Spinal cord (tissue), 9 donors: ENCODE measurements at regions not wholly inside any gene's neighbourhood (a gene's known extent, or its start where the extent isn't known, plus 50 kb on each side); places are given as distances from the start of the nearest gene placed in this dataset.

ENCODE experiments used
- DNase-seq, 6 donors: peaks; one replicate each; pipeline versions ENCODE4 v3.0.0 to v3.0.0-alpha.2; 2013 to 2015; ENCODE audit warnings: low spot score in 6 of 6, low read depth in 4 of 6
- H3K27ac ChIP-seq: one replicate; pipeline ENCODE4 v1.5.1; 2013; ENCODE audit warnings: low read depth, low read length, control low read depth
- H3K27me3 ChIP-seq: one replicate; pipeline ENCODE4 v1.6.1; 2013; ENCODE audit warnings: low read length; ENCODE audit not compliant: control insufficient read depth, insufficient read depth
- H3K36me3 ChIP-seq: one replicate; pipeline ENCODE4 v1.6.1; 2013; ENCODE audit warnings: low read length; ENCODE audit not compliant: control insufficient read depth, insufficient read depth
- H3K4me1 ChIP-seq: one replicate; pipeline ENCODE4 v1.6.1; 2013; ENCODE audit warnings: low read length; ENCODE audit not compliant: control insufficient read depth, insufficient read depth
- H3K4me3 ChIP-seq: one replicate; pipeline ENCODE4 v1.5.1; 2013; ENCODE audit warnings: low read depth, low read length, control low read depth
- H3K9me3 ChIP-seq: one replicate; pipeline ENCODE4 v1.6.1; 2013; ENCODE audit warnings: low read length; ENCODE audit not compliant: control insufficient read depth, insufficient read depth
- WGBS: methylation state at CpG from one replicate; pipeline ENCODE4 v1.1.5; 2013; ENCODE audit warnings: missing lambda C conversion rate; ENCODE audit not compliant: insufficient coverage; 5-methylcytosine and 5-hydroxymethylcytosine counted together
- donor health status: healthy.

GRCh38 chr20:54323227-54323734, 115.4 kb downstream of the PFDN4 start:
- Histone ChIP-seq H3K36me3 (no peaks in the 10 kb centered on the region), H3K9me3 (no peaks in the 10 kb centered on the region), H3K27ac (no peak overlapping the region), H3K27me3 (no peaks in the 10 kb centered on the region), H3K4me1 (no peaks in the 10 kb centered on the region), H3K4me3 (no peak overlapping the region)
- no CpG with 5 or more reads among the region's 2 CpGs for WGBS
- DNase-seq: no peak

GRCh38 chr20:54324041-54324440, 116.2 kb downstream of the PFDN4 start:
- Histone ChIP-seq H3K27me3 (no peaks in the 10 kb centered on the region), H3K4me1 (no peaks in the 10 kb centered on the region), H3K9me3 (no peaks in the 10 kb centered on the region), H3K36me3 (no peaks in the 10 kb centered on the region), H3K27ac (no peak overlapping the region), H3K4me3 (no peak overlapping the region)
- 95% methylated on average over 2 of the region's 4 CpGs for WGBS
- no peak for DNase-seq

- H3K27ac ChIP-seq: no peak overlapping the region
- no peaks in the 10 kb centered on the region for H3K36me3 ChIP-seq
- no peaks in the 10 kb centered on the region for H3K27me3 ChIP-seq
- no CpG with 5 or more reads among the region's 3 CpGs for WGBS
- no peak for DNase-seq
- no peaks in the 10 kb centered on the region for H3K9me3 ChIP-seq
- no peaks in the 10 kb centered on the region for H3K4me1 ChIP-seq
- no peak overlapping the region for H3K4me3 ChIP-seq
These were observed 116.9 kb downstream of the PFDN4 start for GRCh38 chr20:54324652-54325285.

GRCh38 chr20:54335299-54335698, 127.4 kb downstream of the PFDN4 start:
- H3K9me3 ChIP-seq: no peaks in the 10 kb centered on the region
- H3K27ac ChIP-seq: no peak overlapping the region
- H3K4me1 ChIP-seq: no peaks in the 10 kb centered on the region
- no CpG with 5 or more reads among the region's 2 CpGs for WGBS
- no peak for DNase-seq
- H3K36me3 ChIP-seq: no peaks in the 10 kb centered on the region
- no peak overlapping the region for H3K4me3 ChIP-seq
- no peaks in the 10 kb centered on the region for H3K27me3 ChIP-seq

- Histone ChIP-seq H3K27ac (no peak overlapping the region), H3K27me3 (no peaks in the 10 kb centered on the region), H3K9me3 (no peaks in the 10 kb centered on the region), H3K4me1 (no peaks in the 10 kb centered on the region), H3K36me3 (no peaks in the 10 kb centered on the region), H3K4me3 (no peak overlapping the region)
- WGBS: no CpG with 5 or more reads among the region's 1 CpG
- DNase-seq: no peak
These were observed 129.3 kb downstream of the PFDN4 start for GRCh38 chr20:54337144-54337543.

GRCh38 chr20:54339093-54339492, 131.2 kb downstream of the PFDN4 start:
- 81% methylated on average over 5 of the region's 7 CpGs for WGBS
- H3K4me1 ChIP-seq: no peaks in the 10 kb centered on the region
- H3K27ac ChIP-seq: no peak overlapping the region
- H3K36me3 ChIP-seq: no peaks in the 10 kb centered on the region
- no peak overlapping the region for H3K4me3 ChIP-seq
- no peaks in the 10 kb centered on the region for H3K9me3 ChIP-seq
- no peak for DNase-seq
- H3K27me3 ChIP-seq: no peaks in the 10 kb centered on the region

- no peak for DNase-seq
- Histone ChIP-seq H3K9me3 (no peaks in the 10 kb centered on the region), H3K27ac (no peak overlapping the region), H3K36me3 (no peaks in the 10 kb centered on the region), H3K4me3 (no peak overlapping the region), H3K4me1 (no peaks in the 10 kb centered on the region), H3K27me3 (no peaks in the 10 kb centered on the region)
- no CpG with 5 or more reads among the region's 1 CpG for WGBS
These were observed 132.3 kb downstream of the PFDN4 start for GRCh38 chr20:54340206-54340605.

GRCh38 chr20:54340667-54341081, 132.8 kb downstream of the PFDN4 start:
- peak in 1 of 6 donors; percentile 65 for DNase-seq
- Histone ChIP-seq H3K4me1 (no peaks in the 10 kb centered on the region), H3K9me3 (no peaks in the 10 kb centered on the region), H3K27me3 (no peaks in the 10 kb centered on the region), H3K4me3 (no peak overlapping the region), H3K27ac (no peak overlapping the region), H3K36me3 (no peaks in the 10 kb centered on the region)
- 50% methylated on average over 1 of the region's 4 CpGs for WGBS

GRCh38 chr20:54342258-54342920, 133.0 kb upstream of the DOK5 start:
- H3K4me1 ChIP-seq: no peaks in the 10 kb centered on the region
- DNase-seq: peak in 2 of 6 donors; percentile 58 to 76
- no peak overlapping the region for H3K27ac ChIP-seq
- 82% methylated on average over 2 of the region's 5 CpGs for WGBS
- no peaks in the 10 kb centered on the region for H3K36me3 ChIP-seq
- no peak overlapping the region for H3K4me3 ChIP-seq
- no peaks in the 10 kb centered on the region for H3K9me3 ChIP-seq
- no peaks in the 10 kb centered on the region for H3K27me3 ChIP-seq

GRCh38 chr20:54343099-54343498, 132.3 kb upstream of the DOK5 start:
- Histone ChIP-seq H3K4me3 (no peak overlapping the region), H3K27me3 (no peaks in the 10 kb centered on the region), H3K36me3 (no peaks in the 10 kb centered on the region), H3K9me3 (no peaks in the 10 kb centered on the region), H3K4me1 (no peaks in the 10 kb centered on the region), H3K27ac (no peak overlapping the region)
- DNase-seq: peak in 2 of 6 donors; percentile 36 to 55
- WGBS: 66% methylated on average over 2 of the region's 4 CpGs
